T1000 (cell line): ENCODE measurements at regions not wholly inside any gene's neighbourhood (a gene's known extent, or its start where the extent isn't known, plus 50 kb on each side); places are given as distances from the start of the nearest gene placed in this dataset.
"Not testable (repeated sequence)": the region's sequence is repeated elsewhere in the genome, so short reads cannot be mapped to it uniquely, and the experiment has no call there.

Source experiments
- DNase-seq: peaks from one replicate; lab custom pipeline; 2025; ENCODE audit warnings: mixed read lengths; lab: John Stamatoyannopoulos, UW

- no peak for DNase-seq
Measured at GRCh38 chr2:7758073-7758759, 841.0 kb downstream of the RNF144A start.

GRCh38 chr2:7759898-7760297, 842.7 kb downstream of the RNF144A start:
- DNase-seq, result no peak

- DNase-seq, result not testable (repeated sequence)
Measured at GRCh38 chr2:7763418-7763817, 846.2 kb downstream of the RNF144A start.

GRCh38 chr2:7765236-7765635, 848.0 kb downstream of the RNF144A start:
- no peak for DNase-seq

GRCh38 chr2:7766088-7766722, 849.0 kb downstream of the RNF144A start:
- no peak for DNase-seq

- no peak for DNase-seq
Measured at GRCh38 chr2:7766978-7767565, 849.9 kb downstream of the RNF144A start.

- DNase-seq, result no peak
Measured at GRCh38 chr2:7767902-7768301, 850.7 kb downstream of the RNF144A start.

- DNase-seq, result no peak
Measured at GRCh38 chr2:7771781-7772180, 854.6 kb downstream of the RNF144A start.

GRCh38 chr2:7773362-7774360, 856.4 kb downstream of the RNF144A start:
- DNase-seq, result no peak

- no peak for DNase-seq
Measured at GRCh38 chr2:7774481-7774880, 857.3 kb downstream of the RNF144A start.

- DNase-seq, result no peak
Measured at GRCh38 chr2:7777668-7778067, 860.5 kb downstream of the RNF144A start.

- DNase-seq, result no peak
Measured at GRCh38 chr2:7780321-7780720, 863.1 kb downstream of the RNF144A start.

- no peak for DNase-seq
Measured at GRCh38 chr2:7785700-7786099, 868.5 kb downstream of the RNF144A start.

- no peak for DNase-seq
Measured at GRCh38 chr2:7788736-7789135, 871.5 kb downstream of the RNF144A start.

GRCh38 chr2:7792031-7792651, 874.9 kb downstream of the RNF144A start:
- DNase-seq, result no peak

GRCh38 chr2:7795778-7796563, 878.8 kb downstream of the RNF144A start:
- no peak for DNase-seq

GRCh38 chr2:7800031-7800430, 881.8 kb upstream of the ID2 start:
- no peak for DNase-seq

- DNase-seq, result no peak
Measured at GRCh38 chr2:7801212-7801611, 880.6 kb upstream of the ID2 start.

- DNase-seq, result no peak
Measured at GRCh38 chr2:7803515-7803914, 878.3 kb upstream of the ID2 start.

GRCh38 chr2:7809640-7810039, 872.2 kb upstream of the ID2 start:
- DNase-seq, result no peak

GRCh38 chr2:7811073-7811472, 870.8 kb upstream of the ID2 start:
- DNase-seq, result no peak
